ENCODE measurements at regions not wholly inside any gene's neighbourhood (a gene's known extent, or its start where the extent isn't known, plus 50 kb on each side); places are given as distances from the start of the nearest gene placed in this dataset.

GRCh38 chr2:59779571-59779970, 773.9 kb downstream of the BCL11A start:
- Histone ChIP-seq H3K27ac (ENCODE audit: low read length) (no peak overlapping the region), H3K9me3 (ENCODE audit: control insufficient read depth, insufficient read depth, low read depth, low read length) (no peaks in the 10 kb centered on the region), H3K36me3 (ENCODE audit: control insufficient read depth, insufficient read depth, low read length) (no peaks in the 10 kb centered on the region), H3K4me3 (ENCODE audit: low read depth in 2 of 2, low read length in 2 of 2) (no peak overlapping the region), H3K27me3 (ENCODE audit: control insufficient read depth, insufficient read depth, low read length) (no peaks in the 10 kb centered on the region), H3K4me1 (ENCODE audit: control insufficient read depth, insufficient read depth, low read length) (no peaks in the 10 kb centered on the region)
- no peak for TF ChIP-seq REST (IDR thresholded peaks at IDR 0.05; ENCODE audit: insufficient read depth in 1 of 2, low read depth in 2 of 2, low read length in 1 of 2)
- in situ Hi-C loops (cut with HindIII; ENCODE audit: low pct_unique_long_range_greater_than_20kb, low sequenced_read_pairs) (no loop called here), intact Hi-C loops (cut with micrococcal nuclease; ENCODE audit: unreplicated experiment) (no loop called here)
- ATAC-seq (no peak), DNase-seq (ENCODE audit: low read depth, low spot score) (no peak)
- ChIA-PET CTCF (no interaction called here), POLR2A (no interaction called here)
- no TSS peak for BruUV-seq (replicated peaks)

GRCh38 chr2:59777120-59777519, 776.3 kb downstream of the BCL11A start:
- no TSS peak for BruUV-seq (replicated peaks)
- ATAC-seq = no peak
- H3K27me3 ChIP-seq (ENCODE audit: control insufficient read depth, insufficient read depth, low read length) = no peaks in the 10 kb centered on the region
- POLR2A ChIA-PET = no interaction called here
- no peak for DNase-seq (ENCODE audit: low read depth, low spot score)
- CTCF ChIA-PET = no interaction called here
- H3K4me3 ChIP-seq (ENCODE audit: low read depth in 2 of 2, low read length in 2 of 2) = no peak overlapping the region
- H3K27ac ChIP-seq (ENCODE audit: low read length) = no peak overlapping the region
- no peaks in the 10 kb centered on the region for H3K4me1 ChIP-seq (ENCODE audit: control insufficient read depth, insufficient read depth, low read length)
- in situ Hi-C loops (cut with HindIII; ENCODE audit: low pct_unique_long_range_greater_than_20kb, low sequenced_read_pairs) = no loop called here
- H3K36me3 ChIP-seq (ENCODE audit: control insufficient read depth, insufficient read depth, low read length) = no peaks in the 10 kb centered on the region
- TF ChIP-seq SIN3A (IDR thresholded peaks at IDR 0.05; ENCODE audit: borderline replicate concordance, insufficient read depth, low read depth, low read length) (no peak), CTCF (IDR thresholded peaks at IDR 0.05) (no peak), POLR2AphosphoS5 (IDR thresholded peaks at IDR 0.05; ENCODE audit: low read depth, low read length) (no peak), TCF7L2 (IDR thresholded peaks at IDR 0.05; ENCODE audit: low read depth, low read length) (no peak), REST (IDR thresholded peaks at IDR 0.05; ENCODE audit: insufficient read depth in 1 of 2, low read depth in 2 of 2, low read length in 1 of 2) (no peak)
- no peaks in the 10 kb centered on the region for H3K9me3 ChIP-seq (ENCODE audit: control insufficient read depth, insufficient read depth, low read depth, low read length)
- intact Hi-C loops (cut with micrococcal nuclease; ENCODE audit: unreplicated experiment) = no loop called here
